ENCODE measurements at regions not wholly inside any gene's neighbourhood (a gene's known extent, or its start where the extent isn't known, plus 50 kb on each side); places are given as distances from the start of the nearest gene placed in this dataset.

GRCh38 chrX:69278031-69278687 lies 112.9 kb upstream of the PJA1 start:
- DNase-seq (ENCODE audit: low read depth in 2 of 2) = no peak

- DNase-seq (ENCODE audit: low read depth in 2 of 2) = no peak
These were observed 112.2 kb upstream of the PJA1 start for GRCh38 chrX:69277369-69277990.

- DNase-seq (ENCODE audit: low read depth in 2 of 2) = no peak
These were observed 103.4 kb upstream of the PJA1 start for GRCh38 chrX:69268611-69269010.

GRCh38 chrX:69264158-69264581 lies 98.9 kb upstream of the PJA1 start:
- DNase-seq (ENCODE audit: low read depth in 2 of 2) = no peak

GRCh38 chrX:69263251-69263820 lies 98.1 kb upstream of the PJA1 start:
- DNase-seq (ENCODE audit: low read depth in 2 of 2) = no peak

GRCh38 chrX:69262036-69262936 lies 97.0 kb upstream of the PJA1 start:
- DNase-seq (ENCODE audit: low read depth in 2 of 2) = no peak

GRCh38 chrX:69260169-69260568 lies 94.9 kb upstream of the PJA1 start:
- DNase-seq (ENCODE audit: low read depth in 2 of 2) = no peak

GRCh38 chrX:69258893-69259292 lies 93.6 kb upstream of the PJA1 start:
- no peak for DNase-seq (ENCODE audit: low read depth in 2 of 2)

GRCh38 chrX:69257499-69258127 lies 92.4 kb upstream of the PJA1 start:
- no peak for DNase-seq (ENCODE audit: low read depth in 2 of 2)

- DNase-seq (ENCODE audit: low read depth in 2 of 2) = no peak
These were observed 91.0 kb upstream of the PJA1 start for GRCh38 chrX:69256291-69256565.

GRCh38 chrX:69255441-69256290 lies 90.4 kb upstream of the PJA1 start:
- DNase-seq (ENCODE audit: low read depth in 2 of 2) = no peak

- DNase-seq (ENCODE audit: low read depth in 2 of 2) = no peak
These were observed 88.6 kb upstream of the PJA1 start for GRCh38 chrX:69253821-69254220.

GRCh38 chrX:69243276-69243675 lies 78.0 kb upstream of the PJA1 start:
- no peak for DNase-seq (ENCODE audit: low read depth in 2 of 2)

- DNase-seq (ENCODE audit: low read depth in 2 of 2) = no peak
These were observed 73.6 kb upstream of the PJA1 start for GRCh38 chrX:69238887-69239231.

- DNase-seq (ENCODE audit: low read depth in 2 of 2) = no peak
These were observed 73.0 kb upstream of the PJA1 start for GRCh38 chrX:69238114-69238886.

GRCh38 chrX:69237236-69237635 lies 72.0 kb upstream of the PJA1 start:
- DNase-seq (ENCODE audit: low read depth in 2 of 2) = no peak

GRCh38 chrX:69236641-69237040 lies 71.4 kb upstream of the PJA1 start:
- DNase-seq (ENCODE audit: low read depth in 2 of 2) = no peak

GRCh38 chrX:69234624-69235023 lies 69.4 kb upstream of the PJA1 start:
- DNase-seq (ENCODE audit: low read depth in 2 of 2) = no peak

- DNase-seq (ENCODE audit: low read depth in 2 of 2) = no peak
These were observed 67.7 kb upstream of the PJA1 start for GRCh38 chrX:69232945-69233344.

GRCh38 chrX:69231903-69232302 lies 66.7 kb upstream of the PJA1 start:
- DNase-seq (ENCODE audit: low read depth in 2 of 2) = no peak

GRCh38 chrX:69229436-69229835 lies 64.2 kb upstream of the PJA1 start:
- DNase-seq (ENCODE audit: low read depth in 2 of 2) = no peak

Measured in stimulated activated CD8-positive, alpha-beta memory T cell treated with anti-CD3 and anti-CD28 coated beads, Interleukin-2, amount 100 ng/mL, for 48 hours (primary cell).